PC-3 (cell line): ENCODE measurements at regions not wholly inside any gene's neighbourhood (a gene's known extent, or its start where the extent isn't known, plus 50 kb on each side); places are given as distances from the start of the nearest gene placed in this dataset.
A peak's percentile ranks its signal among the peaks of the same experiment; 100 is the strongest.

Experiments
- ATAC-seq: fragments of 200-7000 bp; cut with Tn5 transposase; 2 replicates; pipeline ENCODE4 v1.9.1; 2020; ENCODE audit warnings: mild to moderate bottlenecking, moderate library complexity
- BruUV-seq: library from RNA; stranded (reverse); fragments of 400-500 nt; replicated peaks from 2 replicates; lab custom pipeline; 2021; lab: Mats Ljungman, UMichigan
- CTCF ChIA-PET: fragments of 300-600 bp; sonication (Branson Sonifier 250); formaldehyde crosslinking; loops from one replicate; lab custom pipeline; 2022; ENCODE audit warnings: antibody characterized with exemption; lab: Charles Lee
- POLR2A ChIA-PET: fragments of 300-600 bp; sonication (Branson Sonifier 250); formaldehyde crosslinking; loops from one replicate; lab custom pipeline; 2022; ENCODE audit warnings: antibody characterized with exemption; ENCODE audit not compliant: unreplicated experiment; lab: Charles Lee
- DNase-seq: peaks from one replicate; pipeline ENCODE4 v3.0.0-alpha.2; 2015
- H2AFZ ChIP-seq: fragments of 300-600 bp; sonication (generic); 2 replicates; pipeline ENCODE4 v1.6.0; 2016; ENCODE audit warnings: antibody characterized with exemption, low read length
- H3F3A ChIP-seq: fragments of 300-600 bp; sonication (generic); one replicate; pipeline ENCODE4 v1.6.0; 2017; ENCODE audit warnings: antibody characterized with exemption, low read length, control low read depth, mild to moderate bottlenecking; ENCODE audit not compliant: unreplicated experiment
- H3K27ac ChIP-seq: fragments of 300-600 bp; sonication (generic); 2 replicates; pipeline ENCODE4 v1.5.1; 2016; ENCODE audit warnings: mild to moderate bottlenecking, low read length
- H3K27me3 ChIP-seq: fragments of 300-600 bp; sonication (generic); 2 replicates; pipeline ENCODE4 v1.6.1; 2016; ENCODE audit warnings: low read length, mixed read lengths
- H3K36me3 ChIP-seq: fragments of 300-600 bp; sonication (generic); 2 replicates; pipeline ENCODE4 v1.6.1; 2016; ENCODE audit warnings: low read depth, mixed run types, low read length, mixed read lengths
- H3K4me1 ChIP-seq: fragments of 300-600 bp; sonication (generic); 2 replicates; pipeline ENCODE4 v1.5.1; 2016; ENCODE audit warnings: low read length; ENCODE audit not compliant: insufficient read depth
- H3K4me2 ChIP-seq: fragments of 300-600 bp; sonication (generic); 2 replicates; pipeline ENCODE4 v1.6.0; 2016; ENCODE audit warnings: low read length
- H3K4me3 ChIP-seq: fragments of 300-600 bp; sonication (generic); 2 replicates; pipeline ENCODE4 v1.5.1; 2016; ENCODE audit warnings: mild to moderate bottlenecking, low read length, mixed read lengths
- H3K79me2 ChIP-seq: fragments of 300-600 bp; sonication (generic); 2 replicates; pipeline ENCODE4 v1.6.1; 2017; ENCODE audit warnings: low read length, mixed read lengths
- H3K9ac ChIP-seq: fragments of 300-600 bp; sonication (generic); 2 replicates; pipeline ENCODE4 v1.6.0; 2016; ENCODE audit warnings: mild to moderate bottlenecking, low read length
- H3K9me2 ChIP-seq: fragments of 300-600 bp; sonication (generic); replicated peaks from 2 replicates; pipeline ENCODE4 v1.6.1; 2016; ENCODE audit warnings: mixed run types, low read length, mixed read lengths
- H3K9me3 ChIP-seq: fragments of 300-600 bp; sonication (generic); 2 replicates; pipeline ENCODE4 v1.6.1; 2016; ENCODE audit warnings: low read length, mixed read lengths
- H4K20me1 ChIP-seq: fragments of 300-600 bp; sonication (generic); 2 replicates; pipeline ENCODE4 v1.6.1; 2016; ENCODE audit warnings: low read length, mixed read lengths
- CTCF ChIP-seq: fragments of 300-600 bp; sonication (generic); conservative IDR thresholded peaks from 2 replicates; pipeline ENCODE4 v1.5.1; 2017; ENCODE audit warnings: antibody characterized with exemption, low read depth, mild to moderate bottlenecking, low read length
- EZH2 ChIP-seq: fragments of 300-600 bp; sonication (generic); IDR thresholded peaks from one replicate; pipeline ENCODE4 v1.6.1; 2017; ENCODE audit warnings: antibody characterized with exemption, mild to moderate bottlenecking, low read length; ENCODE audit not compliant: unreplicated experiment
- EZH2phosphoT487 ChIP-seq: fragments of 300-600 bp; sonication (generic); IDR thresholded peaks from 2 replicates; pipeline ENCODE4 v1.6.1; 2018; ENCODE audit warnings: mild to moderate bottlenecking, antibody characterized with exemption, low read length, borderline replicate concordance
- intact Hi-C: fragments of 100-400 bp; cut with micrococcal nuclease; formaldehyde crosslinking; loops from 2 replicates; pipeline ENCODE4 v1.9.0; 2023

- H3K4me2 ChIP-seq = no peak overlapping the region
- no peak overlapping the region for H3K9ac ChIP-seq
- H3F3A ChIP-seq = no peaks in the 10 kb centered on the region
- POLR2A ChIA-PET = no interaction called here
- DNase-seq = no peak
- BruUV-seq = no TSS peak
- no peaks in the 10 kb centered on the region for H3K9me2 ChIP-seq
- no peaks in the 10 kb centered on the region for H3K27me3 ChIP-seq
- no peaks in the 10 kb centered on the region for H3K9me3 ChIP-seq
- TF ChIP-seq EZH2 = no peak
- no peaks in the 10 kb centered on the region for H4K20me1 ChIP-seq
- H3K36me3 ChIP-seq = no peaks in the 10 kb centered on the region
- H3K4me3 ChIP-seq = no peak overlapping the region
- H2AFZ ChIP-seq = no peak overlapping the region
- H3K79me2 ChIP-seq = no peaks in the 10 kb centered on the region
- peaks cover 17% of the 10 kb centered on the region for H3K4me1 ChIP-seq
- intact Hi-C loops = no loop called here
- no peak for ATAC-seq
- no peak overlapping the region for H3K27ac ChIP-seq
- CTCF ChIA-PET = no interaction called here
These were observed 148.4 kb upstream of the SPRED2 start for GRCh38 chr2:65580824-65581223.

- CTCF ChIA-PET = no interaction called here
- ATAC-seq (no peak), DNase-seq (no peak)
- H3K9me3 ChIP-seq = no peaks in the 10 kb centered on the region
- H3K36me3 ChIP-seq = no peaks in the 10 kb centered on the region
- H3K4me2 ChIP-seq = no peak overlapping the region
- no peaks in the 10 kb centered on the region for H3K9me2 ChIP-seq
- POLR2A ChIA-PET = no interaction called here
- H3K4me3 ChIP-seq = no peak overlapping the region
- intact Hi-C loops = loop anchor here (10.0 kb wide), 1 partner anchor 395 kb away; no protein-coding TSS in a partner anchor
- H3K27ac ChIP-seq = no peak overlapping the region
- TF ChIP-seq EZH2 (no peak), EZH2phosphoT487 (no peak), CTCF (no peak)
- no TSS peak for BruUV-seq
- no peaks in the 10 kb centered on the region for H3K79me2 ChIP-seq
- H2AFZ ChIP-seq = no peak overlapping the region
- H3K4me1 ChIP-seq = peaks cover 17% of the 10 kb centered on the region
- no peak overlapping the region for H3K9ac ChIP-seq
- no peaks in the 10 kb centered on the region for H3F3A ChIP-seq
- H3K27me3 ChIP-seq = no peaks in the 10 kb centered on the region
- H4K20me1 ChIP-seq = no peaks in the 10 kb centered on the region
These were observed 147.3 kb upstream of the SPRED2 start for GRCh38 chr2:65579506-65580235.

GRCh38 chr2:65577654-65578053, 145.3 kb upstream of the SPRED2 start:
- ChIA-PET POLR2A (interaction anchor here (0.6 to 0.7 kb wide), 2 partner anchors 27 to 359 kb away, joined by 6 to 7 read pairs; no protein-coding TSS in a partner anchor), CTCF (no interaction called here)
- no peaks in the 10 kb centered on the region for H3K79me2 ChIP-seq
- peak; percentile 22 for DNase-seq
- peak overlapping the region; percentile 77 for H3K4me2 ChIP-seq
- intact Hi-C loops = loop anchor here (1.0 to 10.0 kb wide), 2 partner anchors 35 to 393 kb away; no protein-coding TSS in a partner anchor
- peak overlapping the region; percentile 91 for H3K27ac ChIP-seq
- no peaks in the 10 kb centered on the region for H3K27me3 ChIP-seq
- no peaks in the 10 kb centered on the region for H4K20me1 ChIP-seq
- peak; percentile 12 for ATAC-seq
- peaks cover 17% of the 10 kb centered on the region for H3K4me1 ChIP-seq
- no TSS peak for BruUV-seq
- H3K9ac ChIP-seq = peak overlapping the region; percentile 42; the same call in 1 of the 2 replicates
- no peaks in the 10 kb centered on the region for H3F3A ChIP-seq
- H3K36me3 ChIP-seq = no peaks in the 10 kb centered on the region
- H3K9me2 ChIP-seq = no peaks in the 10 kb centered on the region
- TF ChIP-seq EZH2 (no peak), EZH2phosphoT487 (no peak), CTCF (no peak)
- H3K4me3 ChIP-seq = no peak overlapping the region
- H3K9me3 ChIP-seq = no peaks in the 10 kb centered on the region
- no peak overlapping the region for H2AFZ ChIP-seq
